Spleen (tissue), 7 donors: ENCODE measurements at regions not wholly inside any gene's neighbourhood (a gene's known extent, or its start where the extent isn't known, plus 50 kb on each side); places are given as distances from the start of the nearest gene placed in this dataset.

Experiments used
- CTCF ChIP-seq, 11 experiments: fragments of 200-600 bp in 7 of 11; fragments of 450-650 bp in 4 of 11; sonication (generic) in 4 of 11; IDR thresholded peaks in 8 of 11; conservative IDR thresholded peaks in 3 of 11; 1 replicate in 7 of 11; 2 replicates in 4 of 11; pipeline versions ENCODE4 v1.4.0 to v1.8.0; 2016 to 2021; ENCODE audit warnings: antibody characterized with exemption in 11 of 11, inconsistent platforms in 4 of 11, mild to moderate bottlenecking in 1 of 11
- POLR2A ChIP-seq, 3 donors: fragments of 450-650 bp; IDR thresholded peaks; one replicate each; pipeline ENCODE4 v1.5.1; 2017; ENCODE audit warnings: antibody characterized with exemption in 3 of 3, mild to moderate bottlenecking in 1 of 3
- POLR2AphosphoS5 ChIP-seq, 3 donors: sonication (generic); formaldehyde crosslinking; IDR thresholded peaks; one replicate each; pipeline ENCODE4 v1.5.1; 2017; ENCODE audit warnings: antibody characterized with exemption in 3 of 3
- donor health status: DM: no; HTN: no; CAD: no; lungs with moderate emphysema.
- donor health status: DM: no; HTN: no; CAD: no.
- donor health status: DM: no; HTN: no; CAD: no.

DNA sequence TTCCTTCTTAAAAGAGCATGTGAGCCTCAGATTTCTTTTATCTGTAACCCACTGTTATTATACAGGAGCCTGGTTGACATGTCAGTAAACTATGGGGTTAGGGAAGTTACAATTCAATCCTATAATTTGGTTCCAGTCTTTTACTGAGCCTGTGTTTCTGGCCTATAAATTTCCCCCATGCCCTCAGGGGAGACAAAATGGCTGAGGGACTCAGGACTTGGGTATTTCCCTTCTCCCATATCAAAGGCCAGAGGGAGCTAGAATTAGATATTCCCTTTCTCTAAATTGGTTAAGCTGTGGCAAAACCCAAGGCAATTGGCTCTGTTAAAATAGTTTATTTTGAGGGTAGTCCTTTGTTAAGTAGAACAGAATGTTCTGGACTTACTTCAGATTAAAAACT lies 823.2 kb downstream of the TLE1 start:
- TF ChIP-seq CTCF (IDR thresholded peaks at IDR 0.05 in 8 of 11, conservative IDR thresholded peaks at IDR 0.05 in 3 of 11) (no peak), POLR2A (IDR thresholded peaks at IDR 0.05) (no peak), POLR2AphosphoS5 (IDR thresholded peaks at IDR 0.05) (no peak)
